Astrocyte (in vitro differentiated cells and primary cell): ENCODE measurements at regions not wholly inside any gene's neighbourhood (a gene's known extent, or its start where the extent isn't known, plus 50 kb on each side); places are given as distances from the start of the nearest gene placed in this dataset.
"Not testable (repeated sequence)": the region's sequence is repeated elsewhere in the genome, so short reads cannot be mapped to it uniquely, and the experiment has no call there.

Experiments
- DNase-seq: peaks from one replicate; pipeline ENCODE4 v3.0.0-alpha.2; 2010; ENCODE audit warnings: low read depth
- FAIRE-seq: peaks from 2 replicates; lab custom pipeline; 2011; peaks lifted over from hg19 to GRCh38; lab: Jason Lieb, UNC
- H2AFZ ChIP-seq: 2 replicates; pipeline ENCODE4 v1.6.0; 2012; ENCODE audit warnings: low read depth, low read length, inconsistent platforms
- H3K27ac ChIP-seq: 2 replicates; pipeline ENCODE4 v1.5.1; 2011; ENCODE audit warnings: low read depth, low read length, inconsistent platforms
- H3K27me3 ChIP-seq: 2 replicates; pipeline ENCODE4 v1.6.0; 2011; ENCODE audit warnings: low read length, inconsistent platforms; ENCODE audit not compliant: insufficient read depth
- H3K36me3 ChIP-seq: 2 replicates; pipeline ENCODE4 v1.5.1; 2011; ENCODE audit warnings: low read length, inconsistent platforms; ENCODE audit not compliant: insufficient read depth
- H3K4me1 ChIP-seq: 2 replicates; pipeline ENCODE4 v1.5.1; 2011; ENCODE audit warnings: low read length, inconsistent platforms; ENCODE audit not compliant: insufficient read depth
- H3K4me2 ChIP-seq: 2 replicates; pipeline ENCODE4 v1.6.0; 2012; ENCODE audit warnings: low read length, inconsistent platforms
- H3K4me3 ChIP-seq: 2 replicates; pipeline ENCODE4 v1.5.1; 2011; ENCODE audit warnings: low read depth, mild to moderate bottlenecking, low read length, inconsistent platforms; ENCODE audit not compliant: insufficient read depth
- H3K79me2 ChIP-seq: 2 replicates; pipeline ENCODE4 v1.6.0; 2012; ENCODE audit warnings: mild to moderate bottlenecking, low read length, inconsistent platforms; ENCODE audit not compliant: insufficient read depth
- H3K9ac ChIP-seq: 2 replicates; pipeline ENCODE4 v1.6.0; 2012; ENCODE audit warnings: mild to moderate bottlenecking, low read length, inconsistent platforms
- H3K9me3 ChIP-seq: 2 replicates; pipeline ENCODE4 v1.5.1; 2012; ENCODE audit warnings: low read depth, mild to moderate bottlenecking, low read length, inconsistent platforms; ENCODE audit not compliant: insufficient read depth
- H4K20me1 ChIP-seq: 2 replicates; pipeline ENCODE4 v1.6.0; 2012; ENCODE audit warnings: low read length, inconsistent platforms; ENCODE audit not compliant: insufficient read depth
- H3K27ac Mint-ChIP-seq: one replicate; pipeline ENCODE4 v1.8.0; 2021; ENCODE audit warnings: mild to moderate bottlenecking, mixed read lengths; ENCODE audit not compliant: unreplicated experiment
- H3K27me3 Mint-ChIP-seq: one replicate; pipeline ENCODE4 v1.8.0; 2021; ENCODE audit warnings: low read depth, mixed read lengths; ENCODE audit not compliant: unreplicated experiment
- H3K36me3 Mint-ChIP-seq: one replicate; pipeline ENCODE4 v1.8.0; 2021; ENCODE audit warnings: low read depth, mixed read lengths; ENCODE audit not compliant: unreplicated experiment
- H3K4me1 Mint-ChIP-seq: one replicate; pipeline ENCODE4 v1.8.0; 2021; ENCODE audit warnings: low read depth, mixed read lengths; ENCODE audit not compliant: unreplicated experiment
- H3K4me3 Mint-ChIP-seq: one replicate; pipeline ENCODE4 v1.8.0; 2021; ENCODE audit warnings: mild to moderate bottlenecking, moderate library complexity, mixed read lengths; ENCODE audit not compliant: unreplicated experiment
- H3K9me3 Mint-ChIP-seq: one replicate; pipeline ENCODE4 v1.8.0; 2021; ENCODE audit warnings: mild to moderate bottlenecking, mixed read lengths; ENCODE audit not compliant: unreplicated experiment
- CTCF ChIP-seq: IDR thresholded peaks from 2 replicates; pipeline ENCODE4 v1.5.1; 2011; ENCODE audit warnings: low read depth, mild to moderate bottlenecking, inconsistent platforms, low read length, moderate library complexity; ENCODE audit not compliant: insufficient read depth
- EZH2 ChIP-seq: IDR thresholded peaks from 2 replicates; pipeline ENCODE4 v1.6.1; 2012; ENCODE audit warnings: mild to moderate bottlenecking, low read length, inconsistent platforms; ENCODE audit not compliant: insufficient read depth

DNA sequence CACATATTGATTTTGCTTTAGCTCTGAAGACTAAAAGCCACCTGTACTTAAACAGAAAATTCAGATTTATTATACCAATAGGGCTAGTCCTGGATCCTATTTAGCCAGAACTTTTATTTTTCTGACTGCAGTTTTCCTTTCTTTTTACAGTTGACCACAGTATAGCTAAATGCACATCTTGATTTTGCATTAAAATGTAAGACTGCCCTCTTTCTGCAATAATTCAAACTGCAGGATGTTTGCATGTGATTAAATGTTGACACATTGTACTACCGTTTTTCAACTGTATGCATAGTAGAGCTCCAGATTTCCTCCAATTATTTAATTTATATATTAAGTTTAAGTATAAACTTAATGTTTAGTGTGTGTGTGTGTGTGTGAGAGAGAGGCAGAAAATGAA is 1262.9 kb downstream of the SUCLG1 start:
- no peak overlapping the region for H3K9ac ChIP-seq
- H3K9me3 ChIP-seq = no peaks in the 10 kb centered on the region
- no peak for TF ChIP-seq EZH2
- peak; percentile 62 for TF ChIP-seq CTCF
- H3K4me1 ChIP-seq = no peaks in the 10 kb centered on the region
- Mint-ChIP-seq H3K4me3 (no peak overlapping the region), H3K27me3 (no peaks in the 10 kb centered on the region), H3K9me3 (no peaks in the 10 kb centered on the region), H3K27ac (no peak overlapping the region), H3K4me1 (peaks cover 3% of the 10 kb centered on the region), H3K36me3 (no peaks in the 10 kb centered on the region)
- no peak overlapping the region for H3K4me2 ChIP-seq
- H3K4me3 ChIP-seq = no peak overlapping the region
- FAIRE-seq = peak; percentile 62
- H2AFZ ChIP-seq = no peak overlapping the region
- peak; percentile 8 for DNase-seq
- no peaks in the 10 kb centered on the region for H3K27me3 ChIP-seq
- no peaks in the 10 kb centered on the region for H3K36me3 ChIP-seq
- no peaks in the 10 kb centered on the region for H3K79me2 ChIP-seq
- no peak overlapping the region for H3K27ac ChIP-seq
- no peaks in the 10 kb centered on the region for H4K20me1 ChIP-seq

- no peak overlapping the region for H3K9ac ChIP-seq
- H3K4me2 ChIP-seq = no peak overlapping the region
- no peaks in the 10 kb centered on the region for H3K36me3 Mint-ChIP-seq
- no peaks in the 10 kb centered on the region for H3K36me3 ChIP-seq
- H3K27me3 Mint-ChIP-seq = no peaks in the 10 kb centered on the region
- H3K27me3 ChIP-seq = no peaks in the 10 kb centered on the region
- H3K4me1 ChIP-seq = no peaks in the 10 kb centered on the region
- no peaks in the 10 kb centered on the region for H4K20me1 ChIP-seq
- no peak for DNase-seq
- H3K27ac Mint-ChIP-seq = no peak overlapping the region
- TF ChIP-seq CTCF = no peak
- TF ChIP-seq EZH2 = no peak
- no peaks in the 10 kb centered on the region for H3K9me3 ChIP-seq
- H3K27ac ChIP-seq = no peak overlapping the region
- H3K4me3 Mint-ChIP-seq = no peak overlapping the region
- H3K9me3 Mint-ChIP-seq = no peaks in the 10 kb centered on the region
- H3K4me3 ChIP-seq = no peak overlapping the region
- H3K79me2 ChIP-seq = no peaks in the 10 kb centered on the region
- peaks cover 4% of the 10 kb centered on the region for H3K4me1 Mint-ChIP-seq
- no peak for FAIRE-seq
- H2AFZ ChIP-seq = no peak overlapping the region
Measured at GRCh38 chr2:83191316-83191715, 1267.8 kb downstream of the SUCLG1 start.

- H3K4me1 Mint-ChIP-seq = peaks cover 3% of the 10 kb centered on the region
- H3K27me3 Mint-ChIP-seq = no peaks in the 10 kb centered on the region
- Histone ChIP-seq H3K27me3 (no peaks in the 10 kb centered on the region), H2AFZ (no peak overlapping the region), H3K79me2 (no peaks in the 10 kb centered on the region), H3K27ac (no peak overlapping the region), H4K20me1 (no peaks in the 10 kb centered on the region), H3K9me3 (no peaks in the 10 kb centered on the region), H3K36me3 (no peaks in the 10 kb centered on the region), H3K4me1 (no peaks in the 10 kb centered on the region), H3K9ac (no peak overlapping the region), H3K4me3 (no peak overlapping the region), H3K4me2 (no peak overlapping the region)
- no peaks in the 10 kb centered on the region for H3K36me3 Mint-ChIP-seq
- no peak overlapping the region for H3K27ac Mint-ChIP-seq
- no peaks in the 10 kb centered on the region for H3K9me3 Mint-ChIP-seq
- DNase-seq = no peak
- FAIRE-seq = no peak
- TF ChIP-seq CTCF = no peak
- TF ChIP-seq EZH2 = no peak
- no peak overlapping the region for H3K4me3 Mint-ChIP-seq
Measured at GRCh38 chr2:83186105-83186760, 1272.8 kb downstream of the SUCLG1 start.

- FAIRE-seq, H3K36me3 ChIP-seq, H3K4me3 ChIP-seq, H2AFZ ChIP-seq, H3K4me1 Mint-ChIP-seq, H3K9ac ChIP-seq, H3K4me2 ChIP-seq, H3K9me3 Mint-ChIP-seq, H3K27ac ChIP-seq, H4K20me1 ChIP-seq, H3K4me3 Mint-ChIP-seq, H3K27ac Mint-ChIP-seq, H3K36me3 Mint-ChIP-seq, DNase-seq, H3K27me3 ChIP-seq, H3K9me3 ChIP-seq, H3K27me3 Mint-ChIP-seq, H3K4me1 ChIP-seq, H3K79me2 ChIP-seq: not testable (repeated sequence)
Measured at GRCh38 chr2:83180862-83181530, 1278.1 kb downstream of the SUCLG1 start.
